ENCODE measurements at regions not wholly inside any gene's neighbourhood (a gene's known extent, or its start where the extent isn't known, plus 50 kb on each side); places are given as distances from the start of the nearest gene placed in this dataset.

- TF ChIP-seq CTCF (IDR thresholded peaks at IDR 0.05; ENCODE audit: unreplicated experiment), result no peak
- Mint-ChIP-seq H3K9me3 (ENCODE audit: low read depth, unreplicated experiment) (no peaks in the 10 kb centered on the region), H3K4me3 (ENCODE audit: low read depth, unreplicated experiment) (no peak overlapping the region), H3K27ac (ENCODE audit: unreplicated experiment) (no peak overlapping the region), H3K36me3 (ENCODE audit: insufficient read depth, unreplicated experiment) (no peaks in the 10 kb centered on the region), H3K27me3 (ENCODE audit: unreplicated experiment) (no peaks in the 10 kb centered on the region), H3K4me1 (ENCODE audit: low read depth, unreplicated experiment) (peaks cover 10% of the 10 kb centered on the region)
- CTCF ChIA-PET, result no interaction called here
- BruUV-seq (replicated peaks), result no TSS peak
- DNase-seq, result no peak
- intact Hi-C loops (cut with micrococcal nuclease; ENCODE audit: unreplicated experiment), result no loop called here
These were observed 173.8 kb downstream of the TMEM26 start for GRCh38 chr10:61279400-61279799.

- Mint-ChIP-seq H3K4me3 (ENCODE audit: low read depth, unreplicated experiment) (no peak overlapping the region), H3K36me3 (ENCODE audit: insufficient read depth, unreplicated experiment) (no peaks in the 10 kb centered on the region), H3K4me1 (ENCODE audit: low read depth, unreplicated experiment) (peaks cover 4% of the 10 kb centered on the region), H3K9me3 (ENCODE audit: low read depth, unreplicated experiment) (no peaks in the 10 kb centered on the region), H3K27ac (ENCODE audit: unreplicated experiment) (no peak overlapping the region), H3K27me3 (ENCODE audit: unreplicated experiment) (no peaks in the 10 kb centered on the region)
- TF ChIP-seq CTCF (IDR thresholded peaks at IDR 0.05; ENCODE audit: unreplicated experiment), result no peak
- DNase-seq, result no peak
- BruUV-seq (replicated peaks), result no TSS peak
- intact Hi-C loops (cut with micrococcal nuclease; ENCODE audit: unreplicated experiment), result no loop called here
- CTCF ChIA-PET, result no interaction called here
These were observed 174.6 kb downstream of the TMEM26 start for GRCh38 chr10:61278556-61278955.

- TF ChIP-seq CTCF (IDR thresholded peaks at IDR 0.05; ENCODE audit: unreplicated experiment), result no peak
- no peak for DNase-seq
- intact Hi-C loops (cut with micrococcal nuclease; ENCODE audit: unreplicated experiment), result no loop called here
- BruUV-seq (replicated peaks), result no TSS peak
- CTCF ChIA-PET, result interaction anchor here (0.9 kb wide), 1 partner anchor 330 kb away, joined by 4 read pairs; no protein-coding TSS in a partner anchor
- Mint-ChIP-seq H3K27ac (ENCODE audit: unreplicated experiment) (no peak overlapping the region), H3K27me3 (ENCODE audit: unreplicated experiment) (no peaks in the 10 kb centered on the region), H3K9me3 (ENCODE audit: low read depth, unreplicated experiment) (no peaks in the 10 kb centered on the region), H3K4me3 (ENCODE audit: low read depth, unreplicated experiment) (no peak overlapping the region), H3K4me1 (ENCODE audit: low read depth, unreplicated experiment) (peaks cover 22% of the 10 kb centered on the region), H3K36me3 (ENCODE audit: insufficient read depth, unreplicated experiment) (no peaks in the 10 kb centered on the region)
These were observed 180.4 kb downstream of the TMEM26 start for GRCh38 chr10:61272781-61273180.

DNA sequence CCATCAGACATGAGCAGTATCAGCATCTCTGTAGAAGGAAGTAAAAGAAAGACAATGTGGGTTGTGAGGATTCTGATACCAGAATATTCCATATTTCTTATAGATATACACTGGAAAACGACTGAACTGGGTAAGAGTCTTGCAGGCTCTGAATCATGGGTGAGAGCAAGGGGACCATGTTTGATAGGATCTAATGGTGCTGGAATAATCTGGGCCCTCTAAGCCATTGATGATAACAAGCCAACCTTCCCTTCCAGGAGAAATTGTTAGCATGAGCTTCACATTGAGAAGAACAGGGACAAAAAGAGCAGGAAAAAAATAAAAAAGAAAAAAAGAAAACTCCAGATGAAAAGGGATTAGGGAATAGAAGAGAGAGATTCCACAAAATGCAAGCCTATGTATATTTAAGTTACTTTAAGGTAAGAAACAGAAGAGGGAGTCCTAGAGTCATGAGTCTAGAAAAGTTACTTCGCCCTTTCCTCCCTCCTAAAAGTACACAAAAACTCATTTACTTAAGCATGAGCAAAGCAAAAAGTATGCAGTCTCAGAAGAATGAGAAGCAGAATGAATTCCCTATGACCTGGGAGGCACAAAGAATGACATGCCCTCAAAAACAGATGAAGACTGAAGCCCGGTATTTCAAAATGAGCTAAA is 181.9 kb downstream of the TMEM26 start:
- no peak overlapping the region for H3K27ac Mint-ChIP-seq (ENCODE audit: unreplicated experiment)
- CTCF ChIA-PET, result interaction anchor here (0.6 to 1.4 kb wide), 3 partner anchors 13 to 479 kb away, joined by 3 to 5 read pairs (median 3); no protein-coding TSS in a partner anchor
- H3K4me3 Mint-ChIP-seq (ENCODE audit: low read depth, unreplicated experiment), result no peak overlapping the region
- no TSS peak for BruUV-seq (replicated peaks)
- no peaks in the 10 kb centered on the region for H3K36me3 Mint-ChIP-seq (ENCODE audit: insufficient read depth, unreplicated experiment)
- intact Hi-C loops (cut with micrococcal nuclease; ENCODE audit: unreplicated experiment), result no loop called here
- peak; percentile 18 for DNase-seq
- H3K9me3 Mint-ChIP-seq (ENCODE audit: low read depth, unreplicated experiment), result peaks cover 2% of the 10 kb centered on the region
- no peaks in the 10 kb centered on the region for H3K27me3 Mint-ChIP-seq (ENCODE audit: unreplicated experiment)
- TF ChIP-seq CTCF (IDR thresholded peaks at IDR 0.05; ENCODE audit: unreplicated experiment), result no peak
- peaks cover 22% of the 10 kb centered on the region for H3K4me1 Mint-ChIP-seq (ENCODE audit: low read depth, unreplicated experiment)
